GM10248 (cell line): ENCODE measurements at regions not wholly inside any gene's neighbourhood (a gene's known extent, or its start where the extent isn't known, plus 50 kb on each side); places are given as distances from the start of the nearest gene placed in this dataset.

Experiments used
- CTCF ChIA-PET: fragments of 300-600 bp; sonication (Branson Sonifier 250); formaldehyde crosslinking; extraction: SDS; loops from one replicate; lab custom pipeline; 2021; ENCODE audit warnings: antibody characterized with exemption; lab: Yijun Ruan, JAX
- POLR2A ChIA-PET: fragments of 350-650 bp; sonication (Branson Sonifier 250); formaldehyde crosslinking; extraction: SDS; loops from one replicate; lab custom pipeline; 2020; ENCODE audit warnings: antibody characterized with exemption; lab: Yijun Ruan, JAX
- DNase-seq: peaks from one replicate; pipeline ENCODE4 v3.0.0; 2012; ENCODE audit errors: extremely low spot score
- CTCF ChIP-seq: IDR thresholded peaks from 2 replicates; pipeline ENCODE4 v1.5.1; 2012; ENCODE audit warnings: mild to moderate bottlenecking, low read depth; ENCODE audit errors: extremely low read depth, missing control alignments, control extremely low read depth

DNA sequence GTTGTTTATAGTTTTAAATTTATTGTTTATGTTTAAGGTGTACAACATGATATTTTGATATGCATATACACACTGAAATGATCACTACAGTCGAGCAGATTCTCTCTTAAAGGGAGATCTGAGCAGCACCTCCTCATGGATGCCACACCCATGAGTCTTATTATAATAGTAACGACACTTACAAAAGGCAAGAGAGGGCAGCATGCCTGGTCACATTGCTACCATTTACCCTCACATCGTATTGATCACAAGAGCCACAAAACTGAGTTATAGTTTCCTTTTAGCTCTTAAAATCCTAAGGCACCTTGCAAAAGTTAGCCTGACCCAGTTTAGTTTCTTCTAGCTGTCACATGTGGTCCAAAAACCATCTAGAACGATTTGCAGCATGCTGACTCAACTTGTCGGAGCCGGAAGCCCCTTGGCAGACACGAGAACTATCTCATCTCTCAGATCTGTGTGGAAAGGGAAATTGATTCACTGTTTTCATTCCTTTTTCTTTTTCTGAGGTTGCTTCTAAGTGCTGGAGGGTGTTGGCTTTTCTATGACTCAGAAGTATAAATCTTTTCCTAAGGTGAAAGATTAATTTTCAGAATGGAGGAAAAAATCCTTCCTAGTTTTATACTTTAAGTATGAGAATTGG lies 85.3 kb downstream of the CDC42EP3 start:
- CTCF ChIA-PET, result interaction anchor here (0.6 to 2.1 kb wide), 4 partner anchors 10 to 190 kb away, joined by 3 to 6 read pairs (median 3); no protein-coding TSS in a partner anchor
- TF ChIP-seq CTCF, result no peak
- POLR2A ChIA-PET, result no interaction called here
- no peak for DNase-seq

- CTCF ChIA-PET, result interaction anchor here (0.8 to 2.1 kb wide), 6 partner anchors 11 to 38 kb away, joined by 3 to 8 read pairs (median 4); no protein-coding TSS in a partner anchor
- DNase-seq, result no peak
- no peak for TF ChIP-seq CTCF
- POLR2A ChIA-PET, result no interaction called here
Observed at GRCh38 chr2:37586663-37587317, 84.7 kb downstream of the CDC42EP3 start.

DNA sequence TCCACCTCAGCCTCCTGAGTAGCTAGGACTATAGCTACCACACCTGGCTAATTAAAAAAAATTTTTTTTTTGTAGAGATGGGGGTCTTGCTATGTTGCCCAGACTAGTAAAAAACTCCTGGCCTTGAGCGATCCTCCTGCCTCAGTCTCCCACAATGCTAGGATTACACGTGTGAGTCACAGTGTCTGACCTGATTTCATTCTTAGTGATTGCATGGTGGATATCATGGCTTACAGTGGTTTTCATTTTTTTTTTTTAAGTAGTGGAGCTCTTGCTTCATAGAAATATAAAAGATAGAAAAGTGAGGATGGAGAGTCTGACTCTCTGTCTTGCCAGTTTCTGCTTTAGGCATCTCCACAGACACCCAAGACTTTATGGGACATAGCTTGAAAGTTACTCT lies 83.6 kb downstream of the CDC42EP3 start:
- CTCF ChIA-PET, result interaction anchor here (1.1 to 2.1 kb wide), 5 partner anchors 13 to 291 kb away, joined by 3 to 8 read pairs (median 6); no protein-coding TSS in a partner anchor
- TF ChIP-seq CTCF, result no peak
- POLR2A ChIA-PET, result interaction anchor here (0.6 kb wide), 2 partner anchors 38 to 89 kb away, joined by 3 to 4 read pairs; no protein-coding TSS in a partner anchor
- DNase-seq, result no peak

DNA sequence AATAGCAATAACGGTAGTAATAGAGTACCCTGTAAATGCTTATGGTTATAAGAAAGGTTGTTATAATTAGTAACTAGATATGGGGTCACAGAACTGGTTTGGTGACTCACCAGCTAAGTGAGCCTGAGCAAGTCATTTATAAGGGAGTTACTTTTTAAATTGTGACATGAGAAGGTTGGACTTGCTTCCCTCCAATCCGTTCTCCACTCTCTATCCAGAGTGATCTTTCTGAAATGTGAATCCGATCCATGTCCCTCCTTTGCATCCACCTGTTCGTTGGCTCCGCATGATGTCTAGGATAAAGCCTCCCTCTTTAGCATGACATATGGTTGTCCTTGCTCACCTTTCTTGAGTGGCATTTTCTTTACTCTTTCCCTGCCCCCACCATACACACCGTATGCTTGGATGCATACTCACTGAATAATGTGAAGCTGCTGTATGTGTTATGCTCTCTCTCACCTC lies 83.1 kb downstream of the CDC42EP3 start:
- CTCF ChIA-PET, result interaction anchor here (1.1 to 2.0 kb wide), 6 partner anchors 10 to 291 kb away, joined by 3 to 8 read pairs (median 6); no protein-coding TSS in a partner anchor
- DNase-seq, result no peak
- TF ChIP-seq CTCF, result no peak
- POLR2A ChIA-PET, result interaction anchor here (0.6 kb wide), 1 partner anchor 88 kb away, joined by 4 read pairs; no protein-coding TSS in a partner anchor

DNA sequence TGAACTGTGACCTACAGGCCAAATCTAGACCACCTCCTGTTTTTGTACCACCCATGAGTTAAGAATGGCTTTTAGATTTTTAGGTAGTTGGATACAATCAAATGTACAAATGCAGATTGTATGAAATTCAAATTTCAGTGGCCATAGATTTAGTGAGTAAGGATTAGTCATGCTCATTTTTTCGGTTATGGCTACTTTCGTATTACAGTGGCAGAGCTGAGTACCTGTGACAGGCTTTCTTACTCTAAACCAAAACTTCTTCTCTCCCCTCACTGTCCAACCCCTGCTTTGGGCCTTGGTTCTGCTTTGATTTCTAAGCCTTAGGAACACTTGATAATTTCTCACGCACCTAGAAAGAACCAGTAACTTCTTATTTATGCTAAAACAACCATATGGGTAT lies 82.1 kb downstream of the CDC42EP3 start:
- ChIA-PET POLR2A (no interaction called here), CTCF (interaction anchor here (1.0 to 2.0 kb wide), 6 partner anchors 11 to 290 kb away, joined by 3 to 9 read pairs (median 4); no protein-coding TSS in a partner anchor)
- peak; percentile 31 for DNase-seq
- TF ChIP-seq CTCF, result no peak

DNA sequence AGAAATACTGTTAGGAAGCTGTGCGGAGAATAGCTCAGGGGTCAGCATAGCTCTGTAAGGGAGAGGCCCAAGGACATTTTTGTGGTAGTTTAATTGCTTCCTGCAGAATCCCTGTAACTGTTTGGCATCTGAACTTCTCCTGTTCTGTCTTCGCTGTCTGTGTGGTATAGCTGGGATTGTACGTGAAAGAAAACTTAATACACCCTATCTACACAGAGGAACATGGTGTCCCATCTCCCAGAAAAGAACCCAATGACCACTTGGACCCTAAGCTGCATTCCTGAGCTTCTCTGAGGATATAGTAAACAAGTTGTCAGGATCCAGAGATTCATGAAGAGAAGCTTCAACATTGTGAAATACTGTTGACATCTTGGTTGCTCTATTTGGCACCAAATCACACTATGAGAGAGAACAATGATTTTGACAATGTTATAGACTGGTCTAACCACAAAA lies 81.3 kb downstream of the CDC42EP3 start:
- no peak for TF ChIP-seq CTCF
- ChIA-PET CTCF (interaction anchor here (0.8 to 2.0 kb wide), 10 partner anchors 10 to 1115 kb away, joined by 3 to 9 read pairs (median 3); no protein-coding TSS in a partner anchor), POLR2A (no interaction called here)
- no peak for DNase-seq
